HepG2 (cell line): ENCODE measurements at regions not wholly inside any gene's neighbourhood (a gene's known extent, or its start where the extent isn't known, plus 50 kb on each side); places are given as distances from the start of the nearest gene placed in this dataset.
A peak's percentile ranks its signal among the peaks of the same experiment; 100 is the strongest.

ENCODE experiments used
- ARNT2 ChIP-seq: sonication (generic); formaldehyde crosslinking; IDR thresholded peaks from 2 replicates; pipeline ENCODE4 v1.8.0; 2022; ENCODE audit warnings: mild to moderate bottlenecking, low read depth, missing genetic modification reagents, moderate library complexity
- HDAC2 ChIP-seq: sonication (generic); formaldehyde crosslinking; IDR thresholded peaks from 2 replicates; pipeline ENCODE4 v1.4.0; 2020; ENCODE audit warnings: missing genetic modification reagents
- RAD51 ChIP-seq: fragments of 450-650 bp; IDR thresholded peaks from 2 replicates; pipeline ENCODE4 v1.6.1; 2016; ENCODE audit warnings: borderline replicate concordance
- TAF1 ChIP-seq: sonication (generic); formaldehyde crosslinking; IDR thresholded peaks from 2 replicates; pipeline ENCODE4 v1.4.0; 2020; ENCODE audit warnings: missing genetic modification reagents
- TBL1XR1 ChIP-seq: fragments of 150-350 bp; IDR thresholded peaks from 2 replicates; pipeline ENCODE4 v1.6.1; 2014; ENCODE audit warnings: borderline replicate concordance, low read length; ENCODE audit not compliant: partially characterized antibody
- THAP11 ChIP-seq: IDR thresholded peaks from 2 replicates; pipeline ENCODE4 v1.6.1; 2016; ENCODE audit warnings: missing biosample characterization, missing genetic modification reagents
- U2AF2 ChIP-seq: fragments of 200-400 bp; formaldehyde crosslinking; IDR thresholded peaks from 2 replicates; pipeline ENCODE4 v1.6.1; 2017; ENCODE audit warnings: low read depth, mild to moderate bottlenecking, low read length
- ZBTB1 ChIP-seq: sonication (generic); formaldehyde crosslinking; IDR thresholded peaks from 2 replicates; pipeline ENCODE4 v1.4.0; 2020; ENCODE audit warnings: missing genetic modification reagents, borderline replicate concordance
- ZBTB21 ChIP-seq: sonication (generic); formaldehyde crosslinking; IDR thresholded peaks from 2 replicates; pipeline ENCODE4 v1.4.0; 2020; ENCODE audit warnings: missing genetic modification reagents
- ZFP37 ChIP-seq: sonication (generic); formaldehyde crosslinking; IDR thresholded peaks from 2 replicates; pipeline ENCODE4 v1.4.0; 2020; ENCODE audit warnings: missing genetic modification reagents, borderline replicate concordance
- ZNF205 ChIP-seq: IDR thresholded peaks from 2 replicates; pipeline ENCODE4 v1.6.1; 2018; ENCODE audit warnings: missing biosample characterization, missing genetic modification reagents
- ZNF292 ChIP-seq: sonication (generic); formaldehyde crosslinking; IDR thresholded peaks from 2 replicates; pipeline ENCODE4 v1.8.1; 2022; ENCODE audit warnings: mild to moderate bottlenecking, low read depth, missing genetic modification reagents, borderline replicate concordance
- ZNF543 ChIP-seq: sonication (generic); formaldehyde crosslinking; IDR thresholded peaks from 2 replicates; pipeline ENCODE4 v1.4.0; 2020; ENCODE audit warnings: mild to moderate bottlenecking, missing genetic modification reagents
- TF ChIP-seq, protein P1 (sequence below): sonication (generic); formaldehyde crosslinking; IDR thresholded peaks from 2 replicates; pipeline ENCODE4 v1.5.0; 2020; ENCODE audit warnings: mild to moderate bottlenecking, missing genetic modification reagents
- TF ChIP-seq, protein P2 (sequence below): IDR thresholded peaks from 2 replicates; pipeline ENCODE4 v1.6.1; 2016; ENCODE audit warnings: low read depth, borderline replicate concordance
- TF ChIP-seq, protein P3 (sequence below): sonication (generic); formaldehyde crosslinking; IDR thresholded peaks from 2 replicates; pipeline ENCODE4 v1.4.0; 2020; ENCODE audit warnings: missing genetic modification reagents, mild to moderate bottlenecking, borderline replicate concordance
- TF ChIP-seq, protein P4 (sequence below): IDR thresholded peaks from 2 replicates; pipeline ENCODE4 v1.4.0; 2020; ENCODE audit warnings: mild to moderate bottlenecking, missing genetic modification reagents

DNA sequence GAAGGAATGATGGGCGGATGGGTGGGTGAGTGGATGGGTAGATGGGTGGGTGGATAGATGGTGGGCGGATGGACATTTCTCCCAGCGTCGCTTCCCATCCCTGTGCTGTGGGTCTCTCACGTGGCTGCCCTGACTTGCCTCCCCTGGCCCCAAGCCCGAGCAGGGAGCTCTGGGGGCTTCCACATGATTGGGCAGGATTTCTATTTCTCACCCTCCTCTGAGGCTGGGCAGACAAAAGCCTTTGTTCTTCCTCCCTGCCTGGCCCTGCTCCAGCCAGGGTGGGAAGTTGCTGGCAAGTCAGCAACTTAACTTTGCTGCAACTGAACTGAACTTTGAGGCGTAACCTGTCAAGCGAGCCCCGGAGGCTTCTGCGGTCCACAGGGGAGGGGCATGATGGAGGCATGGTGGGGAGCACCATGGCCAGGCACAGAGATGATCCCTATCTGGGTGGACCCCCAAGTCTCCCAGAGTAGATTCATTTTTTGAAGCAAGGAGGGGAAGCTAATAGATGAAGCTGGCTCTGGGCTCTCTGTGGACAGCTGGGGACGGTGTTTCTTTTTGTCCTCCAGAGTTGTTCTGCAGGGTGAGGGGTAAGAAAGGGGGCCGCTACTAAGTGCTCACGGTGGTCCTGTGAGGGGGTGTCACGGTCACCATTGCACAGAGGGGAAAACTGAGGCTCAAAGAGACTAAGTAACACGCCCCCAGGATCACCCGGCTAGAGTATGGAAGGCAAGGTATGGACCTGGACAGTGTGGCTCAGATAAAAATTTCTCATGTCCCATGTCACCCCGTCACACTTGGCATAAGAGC, 140.1 kb downstream of the CEBPB start (continued):
- TF ChIP-seq, protein P1, sequence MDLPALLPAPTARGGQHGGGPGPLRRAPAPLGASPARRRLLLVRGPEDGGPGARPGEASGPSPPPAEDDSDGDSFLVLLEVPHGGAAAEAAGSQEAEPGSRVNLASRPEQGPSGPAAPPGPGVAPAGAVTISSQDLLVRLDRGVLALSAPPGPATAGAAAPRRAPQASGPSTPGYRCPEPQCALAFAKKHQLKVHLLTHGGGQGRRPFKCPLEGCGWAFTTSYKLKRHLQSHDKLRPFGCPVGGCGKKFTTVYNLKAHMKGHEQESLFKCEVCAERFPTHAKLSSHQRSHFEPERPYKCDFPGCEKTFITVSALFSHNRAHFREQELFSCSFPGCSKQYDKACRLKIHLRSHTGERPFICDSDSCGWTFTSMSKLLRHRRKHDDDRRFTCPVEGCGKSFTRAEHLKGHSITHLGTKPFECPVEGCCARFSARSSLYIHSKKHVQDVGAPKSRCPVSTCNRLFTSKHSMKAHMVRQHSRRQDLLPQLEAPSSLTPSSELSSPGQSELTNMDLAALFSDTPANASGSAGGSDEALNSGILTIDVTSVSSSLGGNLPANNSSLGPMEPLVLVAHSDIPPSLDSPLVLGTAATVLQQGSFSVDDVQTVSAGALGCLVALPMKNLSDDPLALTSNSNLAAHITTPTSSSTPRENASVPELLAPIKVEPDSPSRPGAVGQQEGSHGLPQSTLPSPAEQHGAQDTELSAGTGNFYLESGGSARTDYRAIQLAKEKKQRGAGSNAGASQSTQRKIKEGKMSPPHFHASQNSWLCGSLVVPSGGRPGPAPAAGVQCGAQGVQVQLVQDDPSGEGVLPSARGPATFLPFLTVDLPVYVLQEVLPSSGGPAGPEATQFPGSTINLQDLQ: 0 out of 2 replicates have a peak, but pooled peaks have one; percentile 16
- 0 out of 2 replicates have a peak, but pooled peaks have one; percentile 20 for TF ChIP-seq TAF1
- TF ChIP-seq RAD51: no peak
- TF ChIP-seq, protein P2, sequence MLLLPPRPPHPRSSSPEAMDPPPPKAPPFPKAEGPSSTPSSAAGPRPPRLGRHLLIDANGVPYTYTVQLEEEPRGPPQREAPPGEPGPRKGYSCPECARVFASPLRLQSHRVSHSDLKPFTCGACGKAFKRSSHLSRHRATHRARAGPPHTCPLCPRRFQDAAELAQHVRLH (CRISPR knock-in tag): 0 out of 2 replicates have a peak, but pooled peaks have one; percentile 23
- TF ChIP-seq ZBTB21: peak; percentile 35; the same call in 1 of the 2 replicates
- no peak; the same call in 1 of the 2 replicates for TF ChIP-seq ARNT2
- no peak for TF ChIP-seq ZFP37 (CRISPR knock-in tag)
- 0 out of 2 replicates have a peak, but pooled peaks have one; percentile 41 for TF ChIP-seq THAP11 (CRISPR knock-in tag)
- TF ChIP-seq, protein P3, sequence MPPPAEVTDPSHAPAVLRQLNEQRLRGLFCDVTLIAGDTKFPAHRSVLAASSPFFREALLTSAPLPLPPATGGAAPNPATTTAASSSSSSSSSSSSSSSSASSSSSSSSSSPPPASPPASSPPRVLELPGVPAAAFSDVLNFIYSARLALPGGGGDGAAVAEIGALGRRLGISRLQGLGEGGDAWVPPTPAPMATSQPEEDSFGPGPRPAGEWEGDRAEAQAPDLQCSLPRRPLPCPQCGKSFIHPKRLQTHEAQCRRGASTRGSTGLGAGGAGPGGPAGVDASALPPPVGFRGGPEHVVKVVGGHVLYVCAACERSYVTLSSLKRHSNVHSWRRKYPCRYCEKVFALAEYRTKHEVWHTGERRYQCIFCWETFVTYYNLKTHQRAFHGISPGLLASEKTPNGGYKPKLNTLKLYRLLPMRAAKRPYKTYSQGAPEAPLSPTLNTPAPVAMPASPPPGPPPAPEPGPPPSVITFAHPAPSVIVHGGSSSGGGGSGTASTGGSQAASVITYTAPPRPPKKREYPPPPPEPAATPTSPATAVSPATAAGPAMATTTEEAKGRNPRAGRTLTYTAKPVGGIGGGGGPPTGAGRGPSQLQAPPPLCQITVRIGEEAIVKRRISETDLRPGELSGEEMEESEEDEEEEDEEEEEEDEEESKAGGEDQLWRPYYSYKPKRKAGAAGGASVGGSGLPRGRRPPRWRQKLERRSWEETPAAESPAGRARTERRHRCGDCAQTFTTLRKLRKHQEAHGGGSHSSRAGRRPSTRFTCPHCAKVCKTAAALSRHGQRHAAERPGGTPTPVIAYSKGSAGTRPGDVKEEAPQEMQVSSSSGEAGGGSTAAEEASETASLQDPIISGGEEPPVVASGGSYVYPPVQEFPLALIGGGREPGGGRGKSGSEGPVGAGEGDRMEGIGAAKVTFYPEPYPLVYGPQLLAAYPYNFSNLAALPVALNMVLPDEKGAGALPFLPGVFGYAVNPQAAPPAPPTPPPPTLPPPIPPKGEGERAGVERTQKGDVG (CRISPR knock-in tag): no peak
- no peak for TF ChIP-seq TBL1XR1
- 0 out of 2 replicates have a peak, but pooled peaks have one; percentile 16 for TF ChIP-seq ZBTB1 (CRISPR knock-in tag)
- TF ChIP-seq ZNF205 (CRISPR knock-in tag): peak; percentile 47; the same call in 1 of the 2 replicates
- 0 out of 2 replicates have a peak, but pooled peaks have one; percentile 40 for TF ChIP-seq ZNF543 (CRISPR knock-in tag)
- peak; percentile 86; the same call in 1 of the 2 replicates for TF ChIP-seq ZNF292 (CRISPR knock-in tag)
- peak; percentile 62; the same call in 1 of the 2 replicates for TF ChIP-seq HDAC2 (CRISPR knock-in tag)
- no peak for TF ChIP-seq U2AF2
- TF ChIP-seq, protein P4, sequence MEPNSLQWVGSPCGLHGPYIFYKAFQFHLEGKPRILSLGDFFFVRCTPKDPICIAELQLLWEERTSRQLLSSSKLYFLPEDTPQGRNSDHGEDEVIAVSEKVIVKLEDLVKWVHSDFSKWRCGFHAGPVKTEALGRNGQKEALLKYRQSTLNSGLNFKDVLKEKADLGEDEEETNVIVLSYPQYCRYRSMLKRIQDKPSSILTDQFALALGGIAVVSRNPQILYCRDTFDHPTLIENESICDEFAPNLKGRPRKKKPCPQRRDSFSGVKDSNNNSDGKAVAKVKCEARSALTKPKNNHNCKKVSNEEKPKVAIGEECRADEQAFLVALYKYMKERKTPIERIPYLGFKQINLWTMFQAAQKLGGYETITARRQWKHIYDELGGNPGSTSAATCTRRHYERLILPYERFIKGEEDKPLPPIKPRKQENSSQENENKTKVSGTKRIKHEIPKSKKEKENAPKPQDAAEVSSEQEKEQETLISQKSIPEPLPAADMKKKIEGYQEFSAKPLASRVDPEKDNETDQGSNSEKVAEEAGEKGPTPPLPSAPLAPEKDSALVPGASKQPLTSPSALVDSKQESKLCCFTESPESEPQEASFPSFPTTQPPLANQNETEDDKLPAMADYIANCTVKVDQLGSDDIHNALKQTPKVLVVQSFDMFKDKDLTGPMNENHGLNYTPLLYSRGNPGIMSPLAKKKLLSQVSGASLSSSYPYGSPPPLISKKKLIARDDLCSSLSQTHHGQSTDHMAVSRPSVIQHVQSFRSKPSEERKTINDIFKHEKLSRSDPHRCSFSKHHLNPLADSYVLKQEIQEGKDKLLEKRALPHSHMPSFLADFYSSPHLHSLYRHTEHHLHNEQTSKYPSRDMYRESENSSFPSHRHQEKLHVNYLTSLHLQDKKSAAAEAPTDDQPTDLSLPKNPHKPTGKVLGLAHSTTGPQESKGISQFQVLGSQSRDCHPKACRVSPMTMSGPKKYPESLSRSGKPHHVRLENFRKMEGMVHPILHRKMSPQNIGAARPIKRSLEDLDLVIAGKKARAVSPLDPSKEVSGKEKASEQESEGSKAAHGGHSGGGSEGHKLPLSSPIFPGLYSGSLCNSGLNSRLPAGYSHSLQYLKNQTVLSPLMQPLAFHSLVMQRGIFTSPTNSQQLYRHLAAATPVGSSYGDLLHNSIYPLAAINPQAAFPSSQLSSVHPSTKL (CRISPR knock-in tag): peak; percentile 79
